Uterus (tissue), 2 donors: ENCODE measurements at regions not wholly inside any gene's neighbourhood (a gene's known extent, or its start where the extent isn't known, plus 50 kb on each side); places are given as distances from the start of the nearest gene placed in this dataset.

Experiments
- POLR2A ChIP-seq, 2 donors: fragments of 450-650 bp; IDR thresholded peaks; one replicate each; pipeline ENCODE4 v1.6.1; 2016; ENCODE audit warnings: antibody characterized with exemption in 2 of 2, mild to moderate bottlenecking in 1 of 2, moderate library complexity in 1 of 2
- TF ChIP-seq, protein P1 (sequence below), 4 experiments: fragments of 200-600 bp in 2 of 4; fragments of 450-650 bp in 2 of 4; sonication (generic) in 2 of 4; IDR thresholded peaks; one replicate each; pipeline ENCODE4 v1.5.1; 2016 to 2019; ENCODE audit warnings: antibody characterized with exemption in 4 of 4, mild to moderate bottlenecking in 2 of 4, moderate library complexity in 1 of 4

DNA sequence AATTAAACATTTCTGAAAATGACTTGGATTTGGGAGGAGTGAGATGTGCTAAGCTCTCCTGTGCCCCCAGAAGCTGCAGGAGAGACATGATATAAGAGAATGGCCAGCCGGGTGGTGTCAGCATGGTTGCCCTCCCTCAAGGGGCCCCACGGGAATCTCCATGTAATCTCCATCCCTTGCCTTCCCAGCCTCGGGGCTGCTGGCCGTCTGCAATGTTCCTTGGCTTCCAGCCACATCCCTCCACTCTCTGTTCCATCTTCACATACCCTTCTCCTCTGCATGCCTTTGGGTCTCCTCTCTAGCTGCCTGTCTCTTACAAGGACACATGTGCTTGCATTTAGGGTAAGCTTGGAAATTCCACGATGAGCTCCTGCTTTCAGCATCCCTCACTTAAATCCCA lies 172.0 kb downstream of the TSHZ3 start:
- TF ChIP-seq, protein P1, sequence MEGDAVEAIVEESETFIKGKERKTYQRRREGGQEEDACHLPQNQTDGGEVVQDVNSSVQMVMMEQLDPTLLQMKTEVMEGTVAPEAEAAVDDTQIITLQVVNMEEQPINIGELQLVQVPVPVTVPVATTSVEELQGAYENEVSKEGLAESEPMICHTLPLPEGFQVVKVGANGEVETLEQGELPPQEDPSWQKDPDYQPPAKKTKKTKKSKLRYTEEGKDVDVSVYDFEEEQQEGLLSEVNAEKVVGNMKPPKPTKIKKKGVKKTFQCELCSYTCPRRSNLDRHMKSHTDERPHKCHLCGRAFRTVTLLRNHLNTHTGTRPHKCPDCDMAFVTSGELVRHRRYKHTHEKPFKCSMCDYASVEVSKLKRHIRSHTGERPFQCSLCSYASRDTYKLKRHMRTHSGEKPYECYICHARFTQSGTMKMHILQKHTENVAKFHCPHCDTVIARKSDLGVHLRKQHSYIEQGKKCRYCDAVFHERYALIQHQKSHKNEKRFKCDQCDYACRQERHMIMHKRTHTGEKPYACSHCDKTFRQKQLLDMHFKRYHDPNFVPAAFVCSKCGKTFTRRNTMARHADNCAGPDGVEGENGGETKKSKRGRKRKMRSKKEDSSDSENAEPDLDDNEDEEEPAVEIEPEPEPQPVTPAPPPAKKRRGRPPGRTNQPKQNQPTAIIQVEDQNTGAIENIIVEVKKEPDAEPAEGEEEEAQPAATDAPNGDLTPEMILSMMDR (IDR thresholded peaks at IDR 0.05), result no peak
- TF ChIP-seq POLR2A (IDR thresholded peaks at IDR 0.05), result no peak
